ENCODE measurements at regions not wholly inside any gene's neighbourhood (a gene's known extent, or its start where the extent isn't known, plus 50 kb on each side); places are given as distances from the start of the nearest gene placed in this dataset.

DNA sequence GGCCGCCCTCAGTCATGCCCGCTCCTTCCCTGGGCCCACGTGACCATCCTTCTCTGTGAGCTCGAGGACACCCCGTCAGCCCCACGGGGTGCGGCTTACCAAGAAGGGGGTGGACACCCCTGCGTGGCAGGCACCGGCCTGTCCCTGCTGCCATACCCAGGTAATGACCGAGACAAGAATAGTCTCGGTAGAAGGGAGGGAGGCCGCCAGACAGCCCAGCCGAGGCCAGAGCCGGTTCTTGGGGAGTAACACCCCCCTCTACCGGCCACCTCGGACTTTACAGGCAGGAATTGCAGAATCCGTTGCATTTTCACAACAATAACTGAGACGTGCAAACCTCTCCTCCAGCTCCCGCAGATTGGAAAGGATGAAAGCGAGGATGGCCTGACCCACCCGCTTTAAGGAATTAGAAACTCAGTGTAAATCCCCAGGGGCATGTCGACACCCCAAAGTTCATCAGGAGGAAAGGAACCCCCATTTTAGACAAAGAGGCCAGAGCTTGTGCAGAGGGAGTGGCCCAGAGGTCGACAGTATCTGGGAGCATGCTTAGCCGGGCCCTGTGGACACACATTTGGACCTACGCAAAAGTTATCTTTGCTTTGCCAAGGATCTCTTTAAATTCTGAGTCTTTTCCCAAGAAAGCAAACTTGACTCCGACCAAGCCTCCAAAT, 60.1 kb upstream of the GLI2 start (continued):
- TF ChIP-seq ZNF251 (CRISPR knock-in tag; IDR thresholded peaks at IDR 0.05) (no peak), YY1 (IDR thresholded peaks at IDR 0.05; ENCODE audit: insufficient read depth, insufficient replicate concordance, low read depth, low read length) (no peak), POGZ (CRISPR knock-in tag; IDR thresholded peaks at IDR 0.05) (no peak), MAF1 (CRISPR knock-in tag; IDR thresholded peaks at IDR 0.05; ENCODE audit: borderline replicate concordance) (peak; percentile 85; the same call in 1 of the 2 replicates), CCDC6 (CRISPR knock-in tag; IDR thresholded peaks at IDR 0.05) (0 out of 2 replicates have a peak, but pooled peaks have one; percentile 18), ZSCAN5A (CRISPR knock-in tag; IDR thresholded peaks at IDR 0.05; ENCODE audit: borderline replicate concordance) (no peak), ZFX (CRISPR knock-in tag; IDR thresholded peaks at IDR 0.05; ENCODE audit: low read depth) (no peak), HOXA3 (CRISPR knock-in tag; IDR thresholded peaks at IDR 0.05) (peak; percentile 60), CEBPG (CRISPR knock-in tag; IDR thresholded peaks at IDR 0.05) (peak; percentile 57), GPN1 (CRISPR knock-in tag; IDR thresholded peaks at IDR 0.05; ENCODE audit: borderline replicate concordance) (no peak), GMEB2 (CRISPR knock-in tag; IDR thresholded peaks at IDR 0.05; ENCODE audit: low read depth) (no peak), AGO1 (IDR thresholded peaks at IDR 0.05; ENCODE audit: low read depth, low read length, poor library complexity, severe bottlenecking) (no peak), HNF4G (IDR thresholded peaks at IDR 0.05; ENCODE audit: borderline replicate concordance, low read depth, low read length) (no peak), HNF4G (CRISPR knock-in tag; IDR thresholded peaks at IDR 0.05; ENCODE audit: borderline replicate concordance, low read depth) (no peak), GFI1 (CRISPR knock-in tag; IDR thresholded peaks at IDR 0.05; ENCODE audit: borderline replicate concordance) (no peak), ARHGAP35 (CRISPR knock-in tag; IDR thresholded peaks at IDR 0.05; ENCODE audit: borderline replicate concordance) (no peak), ZBTB7A (CRISPR knock-in tag; IDR thresholded peaks at IDR 0.05) (no peak)
- TF ChIP-seq, protein P1, sequence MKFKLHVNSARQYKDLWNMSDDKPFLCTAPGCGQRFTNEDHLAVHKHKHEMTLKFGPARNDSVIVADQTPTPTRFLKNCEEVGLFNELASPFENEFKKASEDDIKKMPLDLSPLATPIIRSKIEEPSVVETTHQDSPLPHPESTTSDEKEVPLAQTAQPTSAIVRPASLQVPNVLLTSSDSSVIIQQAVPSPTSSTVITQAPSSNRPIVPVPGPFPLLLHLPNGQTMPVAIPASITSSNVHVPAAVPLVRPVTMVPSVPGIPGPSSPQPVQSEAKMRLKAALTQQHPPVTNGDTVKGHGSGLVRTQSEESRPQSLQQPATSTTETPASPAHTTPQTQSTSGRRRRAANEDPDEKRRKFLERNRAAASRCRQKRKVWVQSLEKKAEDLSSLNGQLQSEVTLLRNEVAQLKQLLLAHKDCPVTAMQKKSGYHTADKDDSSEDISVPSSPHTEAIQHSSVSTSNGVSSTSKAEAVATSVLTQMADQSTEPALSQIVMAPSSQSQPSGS (CRISPR knock-in tag; IDR thresholded peaks at IDR 0.05): no peak
- TF ChIP-seq, protein P2, sequence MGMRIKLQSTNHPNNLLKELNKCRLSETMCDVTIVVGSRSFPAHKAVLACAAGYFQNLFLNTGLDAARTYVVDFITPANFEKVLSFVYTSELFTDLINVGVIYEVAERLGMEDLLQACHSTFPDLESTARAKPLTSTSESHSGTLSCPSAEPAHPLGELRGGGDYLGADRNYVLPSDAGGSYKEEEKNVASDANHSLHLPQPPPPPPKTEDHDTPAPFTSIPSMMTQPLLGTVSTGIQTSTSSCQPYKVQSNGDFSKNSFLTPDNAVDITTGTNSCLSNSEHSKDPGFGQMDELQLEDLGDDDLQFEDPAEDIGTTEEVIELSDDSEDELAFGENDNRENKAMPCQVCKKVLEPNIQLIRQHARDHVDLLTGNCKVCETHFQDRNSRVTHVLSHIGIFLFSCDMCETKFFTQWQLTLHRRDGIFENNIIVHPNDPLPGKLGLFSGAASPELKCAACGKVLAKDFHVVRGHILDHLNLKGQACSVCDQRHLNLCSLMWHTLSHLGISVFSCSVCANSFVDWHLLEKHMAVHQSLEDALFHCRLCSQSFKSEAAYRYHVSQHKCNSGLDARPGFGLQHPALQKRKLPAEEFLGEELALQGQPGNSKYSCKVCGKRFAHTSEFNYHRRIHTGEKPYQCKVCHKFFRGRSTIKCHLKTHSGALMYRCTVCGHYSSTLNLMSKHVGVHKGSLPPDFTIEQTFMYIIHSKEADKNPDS (CRISPR knock-in tag; IDR thresholded peaks at IDR 0.05): no peak
- TF ChIP-seq, protein P3, sequence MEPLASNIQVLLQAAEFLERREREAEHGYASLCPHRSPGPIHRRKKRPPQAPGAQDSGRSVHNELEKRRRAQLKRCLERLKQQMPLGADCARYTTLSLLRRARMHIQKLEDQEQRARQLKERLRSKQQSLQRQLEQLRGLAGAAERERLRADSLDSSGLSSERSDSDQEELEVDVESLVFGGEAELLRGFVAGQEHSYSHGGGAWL (CRISPR knock-in tag; IDR thresholded peaks at IDR 0.05): 0 out of 2 replicates have a peak, but pooled peaks have one; percentile 35
